Stimulated activated naive CD4-positive, alpha-beta T cell treated with Interleukin-2 at 50 U/mL for 16 hours (primary cell): ENCODE measurements at regions not wholly inside any gene's neighbourhood (a gene's known extent, or its start where the extent isn't known, plus 50 kb on each side); places are given as distances from the start of the nearest gene placed in this dataset.
A peak's percentile ranks its signal among the peaks of the same experiment; 100 is the strongest.

Experiments
- DNase-seq: peaks from one replicate; lab custom pipeline; 2025; lab: John Stamatoyannopoulos, UW

DNA sequence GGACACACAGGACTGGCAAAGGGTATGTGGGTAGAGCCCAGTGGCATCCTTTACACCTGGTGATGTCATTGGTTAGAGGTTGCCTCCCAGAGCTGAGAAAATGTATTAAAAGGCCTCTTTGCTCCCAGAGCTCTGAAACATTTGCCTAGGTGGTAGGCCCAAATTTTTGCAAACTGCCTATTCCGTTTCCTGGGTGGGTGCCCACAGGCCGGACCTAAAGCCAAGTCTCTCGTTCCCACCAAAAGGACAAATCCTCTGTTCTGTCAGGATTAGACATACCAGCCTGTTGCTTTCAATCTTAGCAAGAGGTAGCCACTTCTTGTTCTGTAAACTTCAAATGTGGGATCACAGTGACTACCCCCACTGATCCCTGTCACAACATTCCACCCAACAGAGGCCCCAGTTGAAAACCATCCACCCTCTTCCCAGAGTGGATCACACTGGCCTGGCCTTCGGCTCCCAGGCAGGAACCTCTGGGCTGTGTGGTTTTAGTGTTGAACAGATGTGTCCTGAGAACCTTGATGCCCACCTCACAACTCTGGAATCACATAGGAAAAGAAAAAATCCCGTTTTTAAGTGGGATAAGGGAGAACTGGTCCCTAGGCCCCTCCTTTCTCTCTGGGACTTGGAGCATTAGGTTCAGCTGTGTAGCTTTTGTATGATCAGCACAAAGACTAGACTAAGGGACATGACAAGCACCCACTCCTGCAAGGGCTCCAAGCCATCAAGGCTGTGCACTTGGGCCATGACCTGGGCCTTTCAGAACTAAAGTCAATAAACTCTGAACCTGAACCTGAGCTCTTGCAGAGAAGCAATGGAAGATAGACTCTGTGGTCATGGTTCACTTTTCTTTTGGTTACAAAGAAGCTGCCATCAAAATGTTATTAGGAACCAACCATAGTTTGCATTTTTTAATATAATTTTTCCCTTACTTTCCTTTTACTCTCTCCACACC, 211.3 kb downstream of the CYP26B1 start:
- no peak for DNase-seq

DNA sequence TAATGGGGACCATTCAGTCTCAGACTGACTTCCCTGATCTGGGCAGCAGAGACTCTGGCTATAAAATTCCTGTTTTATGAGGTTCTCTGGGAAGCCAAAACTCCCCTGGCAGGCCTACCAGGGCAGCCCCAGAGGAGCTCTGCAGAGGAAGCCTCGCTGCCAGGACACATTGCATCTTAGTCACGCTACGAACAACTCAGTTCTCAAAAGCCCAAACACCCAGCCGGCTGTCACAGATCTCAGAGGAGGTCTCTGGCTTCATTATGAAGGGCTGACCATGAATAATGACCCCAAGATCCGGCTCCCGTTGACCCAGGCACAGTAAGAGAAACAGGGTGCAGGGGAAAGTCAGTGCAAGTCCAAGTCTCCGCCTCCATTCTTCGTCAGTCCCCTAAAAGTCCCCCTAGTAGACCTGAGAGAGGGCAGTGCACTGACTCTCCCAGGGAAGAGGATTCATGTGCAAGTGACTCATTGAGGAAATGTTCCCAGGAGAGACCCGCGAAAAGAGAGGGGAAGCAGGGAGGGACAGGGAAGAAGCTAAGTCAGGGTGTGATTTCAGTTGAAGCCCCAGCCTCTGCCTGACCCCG, 212.3 kb downstream of the CYP26B1 start:
- DNase-seq, result no peak

DNA sequence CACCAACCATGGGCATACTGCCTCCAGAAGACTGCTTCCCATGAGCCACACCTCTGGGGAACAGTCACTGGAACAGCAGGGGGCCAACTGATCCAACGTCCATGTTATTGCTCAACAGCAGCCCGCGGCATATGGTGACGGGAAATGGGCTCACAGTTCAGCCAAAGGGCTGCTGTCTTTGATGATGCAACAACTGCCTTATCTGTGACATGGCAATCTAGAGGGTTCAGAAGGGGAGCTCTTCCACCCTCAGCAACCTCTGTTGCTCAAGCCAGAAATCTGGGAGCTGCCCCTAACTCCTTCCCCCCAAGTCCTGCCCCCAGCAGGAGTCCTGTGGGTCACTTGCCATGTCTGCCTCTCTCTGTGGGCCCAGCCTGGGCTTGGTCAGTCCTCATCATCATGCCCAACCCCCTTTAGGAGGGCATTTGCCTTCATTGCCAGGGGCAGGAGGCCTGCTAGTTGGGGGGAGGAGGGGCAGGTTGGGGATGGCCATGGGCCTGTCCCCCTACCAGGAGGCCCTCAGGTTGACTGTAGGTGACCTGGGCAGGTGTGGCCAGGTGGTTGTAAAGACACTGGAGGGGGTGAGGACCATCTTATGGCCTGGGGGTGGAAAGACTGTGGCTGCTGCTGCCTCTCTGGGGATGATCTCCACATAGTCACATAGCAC, 212.9 kb downstream of the CYP26B1 start:
- no peak for DNase-seq

DNA sequence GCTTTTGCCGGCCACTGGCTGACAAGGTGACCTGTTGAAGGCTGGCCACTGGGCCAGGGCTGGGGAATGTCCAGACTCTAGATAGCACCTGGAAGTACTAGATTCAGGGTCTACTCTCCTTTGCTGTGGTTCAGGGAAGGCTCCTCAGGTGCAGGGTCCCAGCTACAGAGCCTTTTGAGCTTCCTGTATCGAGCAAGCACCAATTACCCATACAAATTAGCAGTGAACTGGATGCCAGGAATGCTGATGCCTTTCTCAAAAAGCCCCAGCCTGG, 213.4 kb downstream of the CYP26B1 start:
- no peak for DNase-seq

DNA sequence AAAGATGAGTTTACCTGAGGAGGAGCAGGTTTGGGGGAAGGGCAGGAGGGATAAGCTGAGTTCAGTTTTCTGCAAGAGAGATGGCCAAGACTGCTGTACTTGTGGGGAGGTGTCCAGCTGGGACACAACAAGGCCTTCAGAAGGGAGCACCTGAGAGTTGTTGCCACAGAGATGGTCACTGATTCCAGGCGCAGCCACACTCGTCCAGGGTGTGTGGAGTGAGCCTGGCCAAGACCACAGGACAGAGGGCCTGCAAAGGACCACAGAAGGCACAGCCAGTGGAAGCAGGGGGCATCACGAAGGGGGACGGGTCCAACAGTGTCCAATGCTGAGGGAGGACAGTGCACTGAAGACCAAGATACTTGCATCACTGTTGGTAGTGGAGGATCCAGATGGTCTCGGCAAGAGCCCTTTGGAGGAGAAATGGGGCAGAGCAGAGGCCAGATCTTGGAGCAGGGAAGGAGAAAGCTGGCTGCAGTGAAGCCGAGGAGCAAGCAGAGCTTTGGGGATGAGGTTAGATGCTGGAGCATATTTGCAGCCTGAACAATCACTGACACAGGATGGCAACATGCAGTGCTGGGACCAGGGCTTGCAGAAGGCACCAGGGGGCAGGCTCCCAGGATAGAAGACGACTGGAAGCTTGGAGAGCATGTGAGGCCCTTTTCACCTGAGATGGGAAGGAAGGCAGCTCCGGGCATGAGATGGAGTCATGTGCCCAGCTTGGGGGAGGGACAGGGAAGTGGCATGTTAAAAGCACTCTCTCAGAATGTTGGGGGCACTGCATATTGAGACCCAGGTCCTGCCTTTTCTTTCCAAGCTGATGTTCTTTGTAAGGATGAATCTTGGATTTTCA, 214.0 kb downstream of the CYP26B1 start:
- DNase-seq, result no peak

DNA sequence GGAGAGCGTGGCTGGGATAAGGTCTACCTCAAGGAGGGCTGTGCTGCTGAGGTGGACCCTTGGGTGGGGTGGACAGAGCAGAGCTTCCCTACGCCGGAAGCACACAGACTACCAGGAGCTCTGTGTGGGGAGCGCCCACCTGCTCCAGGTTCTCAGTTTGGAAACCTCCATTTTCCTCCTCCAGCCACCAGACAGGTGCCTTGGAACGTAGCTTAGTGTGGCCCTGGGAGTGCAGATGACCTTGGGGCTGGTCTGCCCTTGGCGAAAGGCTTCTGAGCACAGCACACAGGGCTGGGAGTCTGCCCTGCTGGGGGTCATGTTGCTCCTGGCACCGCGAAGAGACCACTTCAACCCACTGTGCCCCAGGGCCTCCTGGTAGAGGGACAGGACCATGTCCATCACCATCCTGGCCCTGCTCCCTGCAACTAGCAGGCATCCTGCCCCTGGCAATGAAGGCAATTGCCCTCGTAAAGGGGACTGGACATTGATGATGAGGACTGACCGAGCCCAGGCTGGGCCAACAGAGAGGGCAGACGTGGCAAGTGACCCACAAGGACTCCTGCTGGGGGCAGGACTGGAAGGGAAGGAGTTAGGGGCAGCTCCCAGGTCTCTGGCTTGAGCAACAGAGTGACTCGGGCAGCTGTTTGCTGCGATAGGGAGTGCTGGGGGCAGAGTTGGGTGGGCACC, 214.7 kb downstream of the CYP26B1 start:
- DNase-seq, result no peak

DNA sequence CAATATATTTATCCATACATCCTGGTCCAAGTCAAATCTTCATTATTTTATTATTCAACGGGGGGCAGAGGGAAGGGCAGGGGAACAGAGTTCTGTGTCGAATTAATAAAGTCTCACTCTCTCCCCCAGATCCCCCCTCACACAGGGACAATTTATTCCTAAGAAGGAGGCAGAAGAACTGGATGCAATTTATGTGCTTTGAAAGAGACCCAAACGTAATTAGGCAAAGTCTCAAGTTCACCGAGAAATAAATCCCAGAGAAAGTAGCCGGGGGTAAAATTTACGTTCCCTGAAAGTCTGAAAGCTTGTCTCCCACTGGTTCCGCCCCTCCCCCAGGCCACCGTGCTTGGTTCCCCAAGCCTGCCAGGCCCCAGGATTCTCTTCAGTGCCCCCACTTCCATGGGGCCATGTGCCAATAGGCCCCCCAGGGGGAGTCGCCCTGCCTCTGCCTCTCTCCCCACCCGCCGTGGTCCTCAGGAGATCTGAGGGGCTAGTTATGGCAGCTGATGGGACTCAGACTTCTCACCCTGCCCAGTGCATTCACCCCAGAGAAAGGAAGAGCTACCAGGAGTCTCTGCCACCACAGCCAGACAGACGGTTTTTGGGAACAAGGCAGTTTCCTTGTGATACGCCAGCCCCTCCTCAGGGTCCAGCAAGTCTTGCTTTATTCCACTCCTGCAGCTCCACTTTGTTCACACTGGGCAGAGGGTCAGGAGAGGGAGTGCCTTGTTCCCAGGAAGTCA, 215.5 kb downstream of the CYP26B1 start:
- DNase-seq, result no peak

DNA sequence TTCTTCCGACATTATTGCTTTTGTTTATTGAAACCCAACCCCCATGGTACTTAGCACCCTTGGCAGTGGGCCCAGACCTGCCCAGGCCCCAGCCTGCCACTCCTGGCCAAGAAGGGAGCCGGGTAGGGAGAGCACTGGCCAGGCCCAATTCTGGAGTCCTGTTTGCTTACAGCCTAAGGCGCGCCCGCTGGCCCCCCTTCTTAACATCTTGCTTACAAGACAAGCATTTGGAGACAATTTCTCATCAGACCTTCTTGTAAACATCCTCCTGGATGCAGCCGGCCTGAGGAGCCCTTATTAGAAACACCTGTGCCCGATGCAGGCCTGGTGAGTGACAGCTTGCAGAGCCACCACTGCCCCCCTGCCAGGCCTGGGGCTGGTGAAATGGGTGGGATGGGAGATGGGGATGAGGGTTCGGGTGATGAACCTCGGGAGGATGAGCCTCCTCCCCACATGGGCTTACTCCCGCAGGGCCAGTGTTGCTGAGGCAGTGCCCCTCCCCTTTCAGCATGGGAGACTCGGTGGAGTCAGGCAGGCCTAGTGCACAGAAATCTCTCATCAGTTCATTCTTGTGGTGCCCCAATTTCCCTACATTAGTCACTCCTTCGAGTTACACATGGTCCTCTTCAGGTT, 217.5 kb downstream of the CYP26B1 start:
- DNase-seq, result no peak

DNA sequence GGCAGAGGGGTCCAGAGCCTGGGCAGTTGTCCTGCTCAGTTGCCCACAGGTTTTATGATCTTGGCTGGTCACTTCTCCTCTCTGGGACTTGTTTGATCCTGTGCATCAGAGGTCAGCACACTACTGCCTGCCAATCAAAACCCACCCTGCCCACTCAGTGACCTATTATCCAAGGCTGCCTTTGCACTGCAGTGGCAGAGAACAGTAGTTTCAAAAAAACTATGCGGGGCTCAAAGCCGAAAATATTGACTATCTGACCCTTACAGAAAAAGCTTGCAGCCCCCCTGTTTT, 218.2 kb downstream of the CYP26B1 start:
- no peak for DNase-seq

DNA sequence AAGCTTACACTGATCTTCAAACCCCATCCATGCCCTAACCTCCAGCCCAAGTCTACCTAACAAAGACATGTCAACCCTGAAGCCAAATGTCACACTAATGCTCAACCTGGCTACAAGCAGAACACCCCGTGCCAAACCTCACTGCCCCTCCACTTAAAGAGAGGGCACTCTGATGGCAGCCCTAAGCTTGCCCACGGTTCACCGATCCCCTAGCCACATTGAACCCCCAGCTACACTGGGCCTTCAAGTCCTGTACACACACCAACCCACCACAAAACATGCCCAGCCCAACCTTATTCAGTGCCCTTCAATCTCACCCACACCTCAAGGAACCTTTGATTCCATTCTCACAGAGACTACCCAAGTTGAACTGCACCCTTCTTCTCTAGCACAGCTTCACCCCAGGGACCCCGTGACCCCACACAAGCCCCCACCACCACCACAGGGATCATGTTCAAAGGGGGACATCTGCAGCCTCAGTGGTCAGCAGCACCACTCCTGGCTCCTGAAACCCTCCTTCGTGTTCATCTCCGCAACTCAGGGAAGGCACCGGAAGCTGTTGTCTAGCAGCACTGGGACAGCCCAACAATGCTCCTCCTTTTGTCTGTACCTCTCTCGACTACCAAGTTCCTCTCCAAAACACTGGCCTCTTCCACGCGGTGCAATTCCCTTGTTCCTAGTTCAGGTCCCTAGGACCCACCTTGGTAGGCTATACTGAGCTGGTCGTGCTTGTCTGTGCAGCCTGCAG, 218.8 kb downstream of the CYP26B1 start:
- no peak for DNase-seq

DNA sequence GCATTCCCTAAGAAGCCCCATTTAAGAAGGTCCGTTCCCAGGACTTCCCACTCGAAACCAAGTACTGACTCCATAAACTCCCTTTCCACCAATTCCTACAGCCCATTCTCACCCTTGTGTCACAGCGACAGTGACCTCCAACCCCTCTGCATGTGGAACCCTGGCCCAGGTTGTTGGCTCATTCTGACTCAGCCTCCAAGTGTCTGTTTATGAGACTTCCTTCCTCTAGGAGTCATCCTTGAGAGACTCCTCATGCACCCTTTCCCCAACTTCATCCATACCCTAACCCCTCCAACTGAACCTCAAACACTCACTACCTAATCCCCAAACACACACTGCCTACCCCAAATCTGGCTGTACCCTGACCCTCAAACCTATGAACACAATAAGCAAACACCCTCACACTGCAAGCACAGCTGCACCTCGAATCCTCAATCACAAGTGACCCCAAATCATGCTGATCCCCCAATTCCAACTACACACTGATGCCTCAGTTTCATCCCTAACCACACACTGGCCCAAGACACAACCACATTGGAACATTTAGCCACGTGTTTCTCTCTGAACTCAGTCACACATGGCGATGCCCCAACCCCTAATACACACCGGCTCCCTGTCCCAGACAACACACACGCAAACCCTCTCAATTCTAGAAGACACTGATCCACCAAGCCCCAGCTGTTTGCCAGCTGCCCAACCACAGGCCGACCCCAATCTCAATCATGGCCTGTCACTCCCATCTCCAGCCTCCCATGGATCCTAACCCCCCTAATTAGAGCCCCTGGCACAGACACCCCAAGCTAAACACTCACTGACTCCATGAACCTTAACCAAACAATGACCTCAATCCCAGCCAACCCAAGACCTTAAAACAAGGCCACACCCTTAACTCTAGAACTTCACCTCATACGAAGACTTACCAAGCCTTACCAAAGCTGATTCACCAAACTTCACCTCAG, 219.6 kb downstream of the CYP26B1 start:
- no peak for DNase-seq

DNA sequence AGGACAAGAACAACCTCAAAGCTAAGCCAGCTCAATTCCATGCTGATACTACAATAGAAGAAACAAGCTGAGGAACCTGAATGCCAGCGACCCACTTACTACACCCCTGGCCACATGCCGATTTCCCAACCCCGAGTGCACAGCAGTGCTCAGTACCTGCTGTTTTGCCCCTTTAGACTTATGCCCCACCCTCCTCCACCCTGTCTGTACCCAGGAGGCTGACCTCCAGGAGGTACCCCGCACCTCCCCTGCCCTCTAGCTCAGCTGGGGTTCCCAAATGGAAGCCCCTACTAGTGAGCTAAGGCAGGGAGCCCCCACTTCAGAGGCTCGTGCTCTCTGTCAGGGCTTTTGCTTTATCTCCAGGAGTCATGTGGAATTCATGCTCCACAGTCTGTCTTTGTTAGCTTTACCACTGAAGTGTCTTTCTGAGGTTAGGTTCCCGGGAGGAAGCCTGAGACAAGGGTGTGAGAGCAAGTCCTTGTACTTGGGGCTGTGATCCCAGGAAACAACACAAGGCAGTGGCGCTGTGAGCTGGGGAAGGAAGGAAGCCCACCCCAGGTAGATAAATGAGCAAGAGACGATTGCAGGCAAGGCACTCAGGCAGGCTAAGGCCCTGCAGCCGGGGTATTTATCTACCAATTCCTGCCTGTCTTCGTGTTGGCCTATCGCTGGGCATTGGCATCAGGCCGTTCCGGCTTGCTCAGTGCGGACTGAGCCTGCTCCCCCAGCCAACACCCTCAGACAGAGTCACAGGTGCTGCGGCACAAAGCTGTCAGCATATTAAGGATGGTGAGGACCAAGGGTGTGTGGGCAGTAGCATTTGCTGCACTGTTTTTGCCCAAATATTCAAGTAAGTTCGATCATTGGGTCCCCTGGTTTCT, 220.5 kb downstream of the CYP26B1 start:
- DNase-seq, result no peak

DNA sequence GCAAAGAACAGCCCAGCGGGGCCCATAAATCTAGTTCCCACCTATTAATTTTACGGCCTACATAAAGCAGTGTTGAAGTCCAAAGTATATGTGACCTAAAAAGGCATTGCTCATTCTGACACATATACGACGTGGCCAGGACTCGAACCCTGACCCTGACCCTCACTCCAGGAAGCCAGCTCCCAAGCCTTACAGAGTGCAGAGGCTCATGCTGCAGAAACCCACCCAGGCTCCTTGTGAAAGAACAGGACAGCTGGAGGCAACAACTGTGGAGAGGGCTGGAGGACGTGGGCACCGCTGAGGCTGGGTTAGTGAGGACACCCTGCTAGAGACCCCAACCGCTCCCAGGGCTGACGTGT, 221.6 kb downstream of the CYP26B1 start:
- DNase-seq, result no peak

DNA sequence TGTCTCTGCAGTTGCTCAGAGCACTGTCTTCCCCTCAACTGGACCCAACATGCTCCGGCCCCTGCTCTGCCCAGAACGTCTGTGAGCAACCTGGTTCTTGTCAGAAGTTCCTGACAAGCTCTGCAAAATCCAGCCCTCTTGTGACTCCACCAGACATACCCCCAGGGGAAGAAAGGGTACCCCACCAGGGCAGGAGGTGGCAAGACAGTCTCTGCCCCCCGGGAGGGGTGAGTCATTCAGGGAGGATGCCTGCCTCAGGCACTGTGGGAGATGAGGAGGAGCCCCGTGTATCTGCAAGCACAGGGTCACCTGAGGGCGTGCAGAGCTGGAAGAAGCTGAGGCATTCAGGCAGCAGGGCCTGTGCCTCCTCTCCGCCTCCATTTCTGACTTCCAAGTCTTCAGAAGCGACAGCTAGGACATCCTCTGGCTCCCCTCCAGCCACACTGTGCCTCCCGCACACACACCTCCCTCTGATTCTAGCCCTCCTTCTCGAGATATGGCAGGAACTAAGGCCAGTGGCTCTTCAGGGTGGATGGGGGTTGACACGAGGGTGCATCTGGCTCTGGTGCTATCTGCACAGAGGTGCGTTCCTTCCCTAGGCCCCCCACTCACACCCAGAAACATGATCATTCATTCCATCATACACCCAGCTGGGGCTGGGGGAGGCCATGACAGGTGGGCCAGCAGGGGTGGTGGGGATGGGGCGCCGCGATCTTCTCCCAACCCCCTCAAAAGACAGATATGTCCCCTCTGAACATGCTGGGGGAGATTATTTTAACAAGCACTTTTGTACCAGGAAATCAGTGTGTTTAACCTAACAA, 222.2 kb downstream of the CYP26B1 start:
- no peak for DNase-seq

DNA sequence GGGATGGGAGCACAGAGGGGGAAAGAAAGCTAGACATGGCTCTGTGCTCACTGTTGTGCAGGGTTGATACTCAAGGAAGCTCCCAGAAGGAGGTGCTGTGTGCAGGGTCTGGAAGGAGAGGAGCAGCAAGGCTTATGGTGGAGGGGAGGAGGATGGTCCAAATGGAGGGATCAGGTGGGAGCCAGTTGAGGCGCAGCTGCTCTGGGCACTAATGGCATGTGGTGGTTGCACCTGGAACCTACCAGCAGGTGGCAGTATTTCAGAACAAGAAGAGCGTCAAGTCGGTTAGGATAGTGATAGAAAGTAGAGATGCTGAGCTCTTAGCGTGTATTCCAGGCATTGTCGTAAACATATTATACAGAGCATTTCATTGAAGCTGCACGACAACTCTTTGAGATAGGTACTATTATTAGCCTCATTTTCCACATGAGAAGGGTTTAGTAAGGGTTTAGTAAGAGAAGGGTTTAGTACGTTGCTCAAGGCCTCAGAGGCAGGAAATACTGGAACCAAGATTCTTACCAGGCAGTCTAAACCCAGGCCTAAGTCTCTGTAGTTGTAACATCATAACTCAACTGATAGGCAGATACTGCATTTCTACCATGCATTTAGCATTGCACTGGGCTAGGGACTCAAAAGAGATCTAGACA, 223.7 kb downstream of the CYP26B1 start:
- DNase-seq, result peak; percentile 14

DNA sequence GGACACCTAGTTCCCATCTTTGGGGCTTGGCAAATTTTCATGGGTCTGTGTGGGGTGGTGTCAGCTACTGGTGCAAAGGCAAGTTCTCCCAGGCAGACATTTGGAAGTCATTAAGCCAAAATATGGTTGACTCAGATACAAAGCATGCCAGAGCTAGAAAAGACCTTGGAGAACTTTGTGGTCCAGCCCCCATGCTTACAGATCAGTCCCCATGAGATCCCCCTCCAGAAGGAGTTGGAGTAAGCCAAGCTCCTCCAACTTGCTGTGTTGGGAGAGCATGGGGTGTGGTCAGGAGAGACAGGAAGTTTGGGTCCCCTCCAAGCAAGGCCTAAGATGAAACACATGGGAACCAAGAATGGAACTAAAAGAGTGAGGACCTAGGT, 224.5 kb downstream of the CYP26B1 start:
- DNase-seq, result no peak
